Neural cell (in vitro differentiated cells): ENCODE measurements at regions not wholly inside any gene's neighbourhood (a gene's known extent, or its start where the extent isn't known, plus 50 kb on each side); places are given as distances from the start of the nearest gene placed in this dataset.
A peak's percentile ranks its signal among the peaks of the same experiment; 100 is the strongest.

Experiments used
- H2AFZ ChIP-seq: fragments of 200-600, 300-800 bp; sonication (generic), shearing (Covaris generic); 2 replicates; pipeline ENCODE4 v1.6.0; 2014; ENCODE audit warnings: low read depth, mild to moderate bottlenecking, antibody characterized with exemption, low read length, moderate library complexity
- H3F3A ChIP-seq: fragments of 200-600 bp; shearing (Covaris generic); 2 replicates; pipeline ENCODE4 v1.6.1; 2016; ENCODE audit warnings: mild to moderate bottlenecking, moderate library complexity, mixed read lengths, antibody characterized with exemption, low read length; ENCODE audit not compliant: insufficient read depth, poor library complexity, severe bottlenecking
- H3K27ac ChIP-seq: fragments of 200-600, 300-800 bp; sonication (generic), shearing (Covaris generic); 2 replicates; pipeline ENCODE4 v1.5.1; 2014; ENCODE audit warnings: mild to moderate bottlenecking, low read length, moderate library complexity
- H3K27me3 ChIP-seq: fragments of 300-800, 200-600 bp; sonication (generic), shearing (Covaris generic); 2 replicates; pipeline ENCODE4 v1.6.0; 2014; ENCODE audit warnings: mild to moderate bottlenecking, low read depth, low read length, moderate library complexity; ENCODE audit not compliant: insufficient read depth
- H3K36me3 ChIP-seq: fragments of 300-800, 200-600 bp; sonication (generic), shearing (Covaris generic); 2 replicates; pipeline ENCODE4 v1.5.1; 2014; ENCODE audit warnings: mild to moderate bottlenecking, antibody characterized with exemption, low read length, moderate library complexity; ENCODE audit not compliant: insufficient read depth
- H3K4me2 ChIP-seq: fragments of 300-800, 200-600 bp; sonication (generic), shearing (Covaris generic); 2 replicates; pipeline ENCODE4 v1.6.0; 2014; ENCODE audit warnings: mild to moderate bottlenecking, low read length
- H3K4me3 ChIP-seq: fragments of 300-800, 200-600 bp; sonication (generic), shearing (Covaris generic); 2 replicates; pipeline ENCODE4 v1.5.1; 2014; ENCODE audit warnings: mild to moderate bottlenecking, low read length, moderate library complexity
- H3K79me2 ChIP-seq: fragments of 200-600 bp; shearing (Covaris generic); replicated peaks from 2 replicates; pipeline ENCODE4 v1.6.0; 2014; ENCODE audit warnings: mild to moderate bottlenecking, low read length, moderate library complexity; ENCODE audit not compliant: insufficient read depth
- H3K9ac ChIP-seq: fragments of 300-800, 200-600 bp; sonication (generic), shearing (Covaris generic); 2 replicates; pipeline ENCODE4 v1.6.1; 2016; ENCODE audit warnings: mild to moderate bottlenecking, low read length, mixed read lengths
- H3K9me2 ChIP-seq: fragments of 200-600 bp; shearing (Covaris generic); 2 replicates; pipeline ENCODE4 v1.6.1; 2016; ENCODE audit warnings: mild to moderate bottlenecking, low read length, mixed read lengths; ENCODE audit not compliant: insufficient read depth
- H3K9me3 ChIP-seq: fragments of 200-600, 300-800 bp; sonication (generic), shearing (Covaris generic); 2 replicates; pipeline ENCODE4 v1.6.1; 2016; ENCODE audit warnings: mild to moderate bottlenecking, mixed run types, low read length, moderate library complexity, mixed read lengths
- H4K20me1 ChIP-seq: fragments of 200-600 bp; shearing (Covaris generic); 2 replicates; pipeline ENCODE4 v1.6.1; 2016; ENCODE audit warnings: mild to moderate bottlenecking, mixed run types; ENCODE audit not compliant: insufficient read depth
- EP300 ChIP-seq: fragments of 450-650 bp; conservative IDR thresholded peaks from 2 replicates; pipeline ENCODE4 v1.6.1; 2014; ENCODE audit warnings: antibody characterized with exemption, mild to moderate bottlenecking, moderate library complexity; ENCODE audit not compliant: poor library complexity, severe bottlenecking
- EZH2 ChIP-seq: fragments of 200-600, 300-800 bp; shearing (Covaris generic), sonication (generic); IDR thresholded peaks from 2 replicates; pipeline ENCODE4 v1.6.1; 2014; ENCODE audit warnings: antibody characterized with exemption, low read length, borderline replicate concordance, mild to moderate bottlenecking; ENCODE audit not compliant: insufficient read depth, poor library complexity, severe bottlenecking
- MXI1 ChIP-seq: fragments of 450-650 bp; conservative IDR thresholded peaks from 2 replicates; pipeline ENCODE4 v1.6.1; 2014; ENCODE audit warnings: antibody characterized with exemption, mild to moderate bottlenecking; ENCODE audit not compliant: poor library complexity, severe bottlenecking
- POLR2AphosphoS5 ChIP-seq: IDR thresholded peaks from 2 replicates; pipeline ENCODE4 v1.6.1; 2012
- RAD21 ChIP-seq: fragments of 450-650 bp; conservative IDR thresholded peaks from 2 replicates; pipeline ENCODE4 v1.6.1; 2014; ENCODE audit warnings: antibody characterized with exemption, mild to moderate bottlenecking, moderate library complexity
- SMC3 ChIP-seq: fragments of 450-650 bp; conservative IDR thresholded peaks from 2 replicates; pipeline ENCODE4 v1.6.1; 2014; ENCODE audit warnings: antibody characterized with exemption, mild to moderate bottlenecking, moderate library complexity; ENCODE audit not compliant: poor library complexity
- TAF1 ChIP-seq: IDR thresholded peaks from 2 replicates; pipeline ENCODE4 v1.6.1; 2012; ENCODE audit warnings: low read depth
- TF ChIP-seq, protein P1 (sequence below): fragments of 450-650 bp; IDR thresholded peaks from 2 replicates; pipeline ENCODE4 v1.5.1; 2014; ENCODE audit warnings: antibody characterized with exemption, mild to moderate bottlenecking, moderate library complexity; ENCODE audit not compliant: poor library complexity, severe bottlenecking
- TF ChIP-seq, protein P2 (sequence below): IDR thresholded peaks from 2 replicates; pipeline ENCODE4 v1.6.1; 2012; ENCODE audit warnings: borderline replicate concordance

DNA sequence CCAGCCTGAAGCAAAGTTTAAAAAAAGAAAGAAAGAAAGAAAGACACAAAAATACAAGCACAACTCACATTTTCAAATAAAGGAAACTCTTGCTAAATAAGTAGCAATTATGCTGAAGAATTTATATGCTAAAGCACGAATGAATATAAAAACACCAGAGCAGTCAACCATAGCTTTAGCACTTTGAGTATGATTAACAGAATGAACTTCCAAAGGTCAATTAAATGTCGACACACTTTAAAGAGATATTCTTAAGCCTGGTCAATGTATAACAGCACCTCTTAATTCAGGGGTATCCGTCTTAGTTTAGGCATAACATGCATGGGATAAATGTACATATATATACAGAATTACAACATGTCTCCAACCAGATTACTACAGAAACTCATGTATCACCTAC is 125.9 kb downstream of the OGFRL1 start:
- Histone ChIP-seq H4K20me1 (no peaks in the 10 kb centered on the region), H2AFZ (no peak overlapping the region), H3K4me3 (no peak overlapping the region), H3K79me2 (peaks cover 7% of the 10 kb centered on the region), H3F3A (no peaks in the 10 kb centered on the region), H3K4me2 (no peak overlapping the region), H3K36me3 (no peaks in the 10 kb centered on the region), H3K9me3 (no peaks in the 10 kb centered on the region), H3K27me3 (no peaks in the 10 kb centered on the region), H3K27ac (no peak overlapping the region), H3K9ac (no peak overlapping the region), H3K9me2 (no peaks in the 10 kb centered on the region)
- TF ChIP-seq TAF1 (no peak), SMC3 (no peak), POLR2AphosphoS5 (no peak), EZH2 (no peak), RAD21 (no peak), MXI1 (no peak), EP300 (no peak)
- TF ChIP-seq, protein P1, sequence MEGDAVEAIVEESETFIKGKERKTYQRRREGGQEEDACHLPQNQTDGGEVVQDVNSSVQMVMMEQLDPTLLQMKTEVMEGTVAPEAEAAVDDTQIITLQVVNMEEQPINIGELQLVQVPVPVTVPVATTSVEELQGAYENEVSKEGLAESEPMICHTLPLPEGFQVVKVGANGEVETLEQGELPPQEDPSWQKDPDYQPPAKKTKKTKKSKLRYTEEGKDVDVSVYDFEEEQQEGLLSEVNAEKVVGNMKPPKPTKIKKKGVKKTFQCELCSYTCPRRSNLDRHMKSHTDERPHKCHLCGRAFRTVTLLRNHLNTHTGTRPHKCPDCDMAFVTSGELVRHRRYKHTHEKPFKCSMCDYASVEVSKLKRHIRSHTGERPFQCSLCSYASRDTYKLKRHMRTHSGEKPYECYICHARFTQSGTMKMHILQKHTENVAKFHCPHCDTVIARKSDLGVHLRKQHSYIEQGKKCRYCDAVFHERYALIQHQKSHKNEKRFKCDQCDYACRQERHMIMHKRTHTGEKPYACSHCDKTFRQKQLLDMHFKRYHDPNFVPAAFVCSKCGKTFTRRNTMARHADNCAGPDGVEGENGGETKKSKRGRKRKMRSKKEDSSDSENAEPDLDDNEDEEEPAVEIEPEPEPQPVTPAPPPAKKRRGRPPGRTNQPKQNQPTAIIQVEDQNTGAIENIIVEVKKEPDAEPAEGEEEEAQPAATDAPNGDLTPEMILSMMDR, result no peak
- TF ChIP-seq, protein P2, sequence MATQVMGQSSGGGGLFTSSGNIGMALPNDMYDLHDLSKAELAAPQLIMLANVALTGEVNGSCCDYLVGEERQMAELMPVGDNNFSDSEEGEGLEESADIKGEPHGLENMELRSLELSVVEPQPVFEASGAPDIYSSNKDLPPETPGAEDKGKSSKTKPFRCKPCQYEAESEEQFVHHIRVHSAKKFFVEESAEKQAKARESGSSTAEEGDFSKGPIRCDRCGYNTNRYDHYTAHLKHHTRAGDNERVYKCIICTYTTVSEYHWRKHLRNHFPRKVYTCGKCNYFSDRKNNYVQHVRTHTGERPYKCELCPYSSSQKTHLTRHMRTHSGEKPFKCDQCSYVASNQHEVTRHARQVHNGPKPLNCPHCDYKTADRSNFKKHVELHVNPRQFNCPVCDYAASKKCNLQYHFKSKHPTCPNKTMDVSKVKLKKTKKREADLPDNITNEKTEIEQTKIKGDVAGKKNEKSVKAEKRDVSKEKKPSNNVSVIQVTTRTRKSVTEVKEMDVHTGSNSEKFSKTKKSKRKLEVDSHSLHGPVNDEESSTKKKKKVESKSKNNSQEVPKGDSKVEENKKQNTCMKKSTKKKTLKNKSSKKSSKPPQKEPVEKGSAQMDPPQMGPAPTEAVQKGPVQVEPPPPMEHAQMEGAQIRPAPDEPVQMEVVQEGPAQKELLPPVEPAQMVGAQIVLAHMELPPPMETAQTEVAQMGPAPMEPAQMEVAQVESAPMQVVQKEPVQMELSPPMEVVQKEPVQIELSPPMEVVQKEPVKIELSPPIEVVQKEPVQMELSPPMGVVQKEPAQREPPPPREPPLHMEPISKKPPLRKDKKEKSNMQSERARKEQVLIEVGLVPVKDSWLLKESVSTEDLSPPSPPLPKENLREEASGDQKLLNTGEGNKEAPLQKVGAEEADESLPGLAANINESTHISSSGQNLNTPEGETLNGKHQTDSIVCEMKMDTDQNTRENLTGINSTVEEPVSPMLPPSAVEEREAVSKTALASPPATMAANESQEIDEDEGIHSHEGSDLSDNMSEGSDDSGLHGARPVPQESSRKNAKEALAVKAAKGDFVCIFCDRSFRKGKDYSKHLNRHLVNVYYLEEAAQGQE, result no peak

DNA sequence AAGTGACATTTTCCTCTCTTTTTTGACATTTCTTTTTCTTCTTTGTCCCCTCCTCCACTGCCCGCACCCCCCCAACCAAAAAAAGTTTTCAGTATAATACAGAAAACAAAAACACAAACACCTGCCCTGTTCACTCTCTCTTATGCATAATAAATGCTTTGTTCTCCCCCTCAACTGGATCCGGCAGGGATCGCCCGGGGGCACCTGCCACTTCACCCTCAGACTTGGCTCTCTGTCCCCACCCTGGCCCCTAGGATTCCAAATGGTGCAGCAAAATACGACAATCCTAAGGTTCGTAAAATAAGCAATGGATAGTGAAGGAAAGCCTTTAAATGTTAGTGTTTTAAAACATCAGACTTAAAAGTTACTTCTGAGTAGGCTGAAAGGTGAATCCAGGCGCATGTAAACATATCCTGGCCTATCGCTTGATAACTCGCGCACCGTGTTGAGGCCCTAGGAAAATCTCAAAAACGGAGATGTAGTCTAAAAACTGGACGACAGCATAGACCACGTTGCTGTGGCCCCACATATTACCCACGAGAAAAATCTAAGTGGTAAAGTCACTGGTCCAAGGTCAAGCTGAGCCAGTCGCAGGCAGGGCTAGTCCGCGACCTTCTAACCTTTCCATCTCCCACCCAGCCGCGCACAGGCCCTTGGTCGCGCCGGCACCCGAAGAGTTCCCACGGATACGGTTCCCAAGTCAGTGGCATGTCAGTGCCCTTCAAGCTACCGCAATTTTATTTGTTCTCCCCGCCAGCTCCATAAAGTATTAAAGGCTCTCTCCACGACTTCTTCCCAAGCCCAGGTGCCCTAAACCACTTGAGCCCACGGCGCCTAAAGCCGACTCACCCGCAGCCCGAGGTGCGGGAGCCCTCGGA is 130.8 kb downstream of the OGFRL1 start:
- Histone ChIP-seq H2AFZ (no peak overlapping the region), H3F3A (no peaks in the 10 kb centered on the region), H3K4me2 (peak overlapping the region; percentile 62), H3K9me3 (no peaks in the 10 kb centered on the region), H4K20me1 (no peaks in the 10 kb centered on the region), H3K27me3 (no peaks in the 10 kb centered on the region), H3K79me2 (peaks cover 7% of the 10 kb centered on the region), H3K27ac (no peak overlapping the region), H3K9me2 (no peaks in the 10 kb centered on the region), H3K36me3 (no peaks in the 10 kb centered on the region), H3K4me3 (peak overlapping the region; percentile 87), H3K9ac (peak overlapping the region; percentile 64)
- no peak for TF ChIP-seq EP300
- no peak for TF ChIP-seq SMC3
- TF ChIP-seq, protein P2, result no peak
- TF ChIP-seq, protein P1, result no peak
- TF ChIP-seq POLR2AphosphoS5, result no peak
- TF ChIP-seq EZH2, result no peak
- no peak for TF ChIP-seq RAD21
- no peak for TF ChIP-seq TAF1
- no peak for TF ChIP-seq MXI1
